HG02588 (cell line): ENCODE measurements at regions not wholly inside any gene's neighbourhood (a gene's known extent, or its start where the extent isn't known, plus 50 kb on each side); places are given as distances from the start of the nearest gene placed in this dataset.

Experiments used
- ATAC-seq: cut with Tn5 transposase; IDR thresholded peaks from one replicate; pipeline ENCODE4 v1.9.1; 2021; ENCODE audit warnings: mild to moderate bottlenecking, moderate library complexity; ENCODE audit not compliant: unreplicated experiment

- ATAC-seq, result no peak
These were observed 266.2 kb upstream of the IGF1R start for GRCh38 chr15:98382139-98382538.

GRCh38 chr15:98383571-98383970, 264.8 kb upstream of the IGF1R start:
- no peak for ATAC-seq

- no peak for ATAC-seq
These were observed 263.9 kb upstream of the IGF1R start for GRCh38 chr15:98384328-98385029.

GRCh38 chr15:98385752-98386381, 262.5 kb upstream of the IGF1R start:
- no peak for ATAC-seq

DNA sequence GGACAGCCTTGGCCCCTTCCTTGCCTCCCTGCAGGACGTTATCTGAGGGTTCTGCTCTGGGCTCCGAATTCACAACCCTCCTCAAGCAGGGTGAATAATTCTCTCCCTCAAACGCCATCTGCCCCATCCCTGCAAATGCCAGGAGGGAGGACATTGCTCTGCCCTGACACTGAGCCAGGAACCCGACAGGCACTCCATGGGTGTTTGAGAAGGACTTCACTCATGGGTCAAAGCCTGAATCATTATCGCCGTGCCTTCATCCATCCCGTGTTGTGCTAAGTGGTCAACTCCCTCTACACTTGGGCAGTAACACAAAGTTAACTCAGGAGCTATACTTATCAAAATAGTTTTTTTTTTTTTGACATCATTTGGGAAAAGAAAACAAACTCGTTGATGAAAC, 261.8 kb upstream of the IGF1R start:
- no peak for ATAC-seq

DNA sequence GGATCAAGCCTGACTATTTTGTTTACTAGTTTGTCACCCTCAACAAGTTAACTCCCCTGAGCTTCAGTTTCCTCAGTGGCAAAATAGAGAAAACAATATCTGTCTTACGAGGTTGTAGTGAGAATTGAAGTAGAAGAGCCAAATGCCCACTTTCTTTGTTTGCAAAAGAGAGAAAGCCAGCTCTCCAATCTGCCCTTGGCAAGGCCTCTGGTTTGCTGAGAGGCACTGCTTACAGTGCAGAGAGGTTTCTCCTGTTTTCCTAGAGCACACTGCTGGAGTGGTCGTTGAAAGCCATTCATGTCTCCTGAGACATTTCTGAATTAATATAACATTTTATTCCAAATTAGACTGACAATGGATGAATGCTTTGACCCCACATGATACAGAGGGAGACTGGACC, 260.5 kb upstream of the IGF1R start:
- ATAC-seq, result no peak

DNA sequence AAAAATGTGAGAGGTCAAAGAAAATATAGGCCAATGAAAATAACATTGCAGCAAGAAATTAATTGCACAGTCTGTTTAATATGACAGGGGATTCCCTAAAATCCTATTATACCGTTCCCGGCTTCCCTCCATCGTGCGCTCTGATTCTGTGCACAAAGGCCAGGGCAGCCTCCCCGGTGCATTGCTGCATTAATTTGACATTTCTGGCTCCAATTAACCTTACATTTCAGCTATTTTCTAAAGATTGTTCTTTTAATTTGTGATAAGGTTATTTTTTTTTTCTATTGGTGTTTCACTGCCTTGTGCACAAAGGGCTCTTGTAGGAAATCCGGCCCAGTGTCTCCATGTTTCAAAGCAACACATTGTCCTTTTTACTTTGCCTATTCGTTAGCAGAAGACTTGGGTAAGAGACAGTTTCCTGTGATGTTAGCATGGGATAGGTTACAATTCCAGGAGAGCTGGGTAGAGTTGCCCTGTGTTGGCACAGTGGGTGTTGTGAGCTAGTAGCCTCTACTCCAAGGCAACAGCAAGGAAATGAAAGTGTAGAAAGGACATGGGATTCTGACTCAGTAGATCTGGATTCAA, 257.3 kb upstream of the IGF1R start:
- no peak for ATAC-seq

GRCh38 chr15:98391568-98391967, 256.8 kb upstream of the IGF1R start:
- no peak for ATAC-seq

GRCh38 chr15:98393471-98393870, 254.9 kb upstream of the IGF1R start:
- ATAC-seq, result no peak

GRCh38 chr15:98394546-98394945, 253.8 kb upstream of the IGF1R start:
- ATAC-seq, result no peak

DNA sequence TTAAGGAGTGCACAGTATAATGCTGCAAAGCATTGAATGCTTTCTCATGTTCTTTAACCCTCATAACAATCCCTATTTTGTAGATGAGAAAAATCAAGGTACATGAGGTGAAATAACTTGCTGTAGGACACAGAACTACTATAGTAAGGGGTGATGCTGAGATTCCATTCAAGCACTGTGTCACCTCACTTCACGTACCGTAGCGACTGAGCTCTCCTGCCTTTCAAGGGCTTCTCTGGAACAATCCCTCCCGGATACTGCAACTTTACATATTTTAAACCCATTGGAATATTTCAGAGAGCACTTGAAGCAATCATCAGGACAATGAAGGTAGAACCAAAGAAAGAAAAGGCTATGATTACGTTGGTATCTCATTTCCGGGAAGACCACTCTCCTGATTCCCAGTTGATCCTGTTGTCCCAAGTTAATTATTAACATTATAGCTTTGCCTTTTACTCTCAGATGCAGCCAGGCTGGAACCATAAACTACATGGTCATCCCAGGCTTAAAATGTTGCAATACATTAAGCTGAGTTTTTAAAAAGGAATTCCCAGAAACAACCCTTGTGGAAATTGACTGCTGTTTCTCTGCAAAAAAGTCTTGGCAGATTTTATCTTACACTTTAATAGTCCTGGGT, 252.2 kb upstream of the IGF1R start:
- ATAC-seq, result no peak

GRCh38 chr15:98397419-98397818, 250.9 kb upstream of the IGF1R start:
- ATAC-seq, result no peak

GRCh38 chr15:98398056-98398455, 250.3 kb upstream of the IGF1R start:
- no peak for ATAC-seq

- ATAC-seq, result no peak
These were observed 249.5 kb upstream of the IGF1R start for GRCh38 chr15:98398886-98399285.

DNA sequence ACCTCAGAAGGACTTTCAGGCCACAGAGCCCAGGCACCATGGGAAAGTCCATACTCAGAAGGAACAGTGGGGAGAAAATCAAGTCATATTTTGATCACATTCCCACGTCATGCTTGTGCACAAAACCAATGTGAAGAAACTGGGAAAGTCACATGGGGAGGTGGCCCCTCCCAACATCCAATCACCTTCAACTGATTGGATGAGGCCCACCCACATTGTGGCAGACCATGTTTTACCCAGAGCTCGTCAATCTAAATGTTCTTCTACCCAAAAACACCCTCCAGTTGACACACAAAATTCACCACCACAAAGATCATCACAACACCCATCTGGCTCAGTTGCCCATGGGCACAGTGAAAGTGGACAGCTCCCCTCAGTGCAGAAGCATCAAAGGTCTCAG, 248.2 kb upstream of the IGF1R start:
- no peak for ATAC-seq

DNA sequence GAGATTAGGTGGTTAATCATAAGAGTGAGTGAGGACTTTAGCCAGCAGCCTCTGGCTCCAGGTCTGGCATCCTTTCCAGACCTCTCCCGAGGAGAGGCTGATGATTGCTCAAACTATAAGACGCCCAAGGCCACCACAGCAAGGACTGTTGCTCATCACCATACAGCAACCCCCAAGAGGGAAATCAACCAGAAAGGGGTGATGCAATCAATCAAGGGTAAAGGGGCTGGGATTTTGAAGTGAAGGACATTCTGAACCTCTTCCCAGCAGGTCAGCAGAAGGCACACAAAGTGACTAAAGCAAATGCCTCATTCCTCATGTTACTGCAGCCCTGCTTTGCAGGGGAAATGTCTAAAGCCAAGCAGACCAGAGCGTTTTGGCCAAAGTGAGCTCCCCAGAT, 247.3 kb upstream of the IGF1R start:
- no peak for ATAC-seq

- no peak for ATAC-seq
These were observed 245.9 kb upstream of the IGF1R start for GRCh38 chr15:98402486-98402885.

DNA sequence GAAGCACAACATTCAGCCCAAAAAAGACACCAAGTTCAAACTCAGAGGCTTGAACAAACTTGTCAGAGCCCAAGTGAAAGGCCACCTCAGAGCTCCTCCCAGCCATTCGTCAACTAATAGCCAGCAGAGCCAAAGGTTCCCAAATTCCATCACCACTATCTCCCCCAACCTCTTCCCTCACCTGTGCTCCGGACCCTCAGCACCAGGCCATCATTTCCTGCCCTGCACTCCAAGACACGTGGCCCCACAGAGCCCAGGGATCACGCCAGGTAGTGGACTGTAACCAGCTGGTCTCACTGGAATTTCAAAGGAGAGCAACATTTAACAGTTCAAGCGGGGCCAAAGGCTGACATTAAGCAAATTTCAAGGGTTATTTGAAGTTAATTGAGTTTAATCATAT, 245.2 kb upstream of the IGF1R start:
- ATAC-seq, result no peak

DNA sequence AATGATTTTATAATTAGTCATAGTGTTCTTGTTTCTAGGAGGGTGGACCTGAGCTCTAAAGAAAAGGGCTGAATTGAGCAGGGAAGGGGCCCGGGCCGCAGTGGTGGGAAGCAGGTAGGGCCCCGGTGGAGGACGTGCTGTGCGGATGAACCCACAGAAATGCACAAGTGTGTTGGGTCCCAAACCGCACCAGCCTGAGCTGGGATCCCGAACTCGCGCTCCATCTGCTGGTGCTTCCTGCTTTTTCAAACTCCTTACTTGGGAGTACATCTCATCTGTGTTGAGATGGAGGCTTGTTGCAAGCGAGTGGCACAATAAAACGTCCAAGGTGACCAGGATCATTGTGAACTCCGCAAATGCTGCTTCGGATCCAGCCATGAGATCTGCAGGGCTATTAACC, 244.8 kb upstream of the IGF1R start:
- no peak for ATAC-seq

GRCh38 chr15:98405013-98405412, 243.3 kb upstream of the IGF1R start:
- ATAC-seq, result no peak

DNA sequence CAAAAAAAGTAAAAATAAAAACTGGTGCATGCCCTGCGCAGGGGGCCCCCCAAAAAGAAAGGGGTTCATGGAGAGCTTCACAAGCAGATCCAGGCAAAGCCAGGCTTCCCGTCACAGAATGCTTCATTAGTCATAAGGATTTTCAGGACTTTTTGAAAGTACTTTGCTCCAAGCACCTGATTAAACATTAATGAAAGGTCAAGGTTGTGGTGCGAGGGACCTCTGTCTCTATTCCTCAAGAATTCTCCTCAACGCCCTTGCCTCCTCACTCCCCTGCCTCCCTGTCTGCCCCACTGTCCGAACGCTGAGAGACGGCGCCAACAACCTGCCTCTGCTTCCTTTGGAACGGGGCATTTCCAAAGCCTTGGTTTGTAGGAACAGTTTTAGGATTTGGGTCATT, 240.1 kb upstream of the IGF1R start:
- no peak for ATAC-seq

- no peak for ATAC-seq
These were observed 238.0 kb upstream of the IGF1R start for GRCh38 chr15:98410328-98410727.
